ENCODE measurements at regions not wholly inside any gene's neighbourhood (a gene's known extent, or its start where the extent isn't known, plus 50 kb on each side); places are given as distances from the start of the nearest gene placed in this dataset.

- DNase-seq (no peak), ATAC-seq (no peak)
- Mint-ChIP-seq H3K4me1 (ENCODE audit: low read depth) (no peaks in the 10 kb centered on the region), H3K9me3 (peaks cover 22% of the 10 kb centered on the region), H3K4me3 (no peak overlapping the region), H3K36me3 (ENCODE audit: insufficient read depth) (no peaks in the 10 kb centered on the region), H3K27me3 (ENCODE audit: low read depth) (no peaks in the 10 kb centered on the region)
These were observed 598.3 kb upstream of the REG3G start for GRCh38 chr2:78427170-78427569.

GRCh38 chr2:78431241-78431640 is 594.3 kb upstream of the REG3G start:
- Mint-ChIP-seq H3K4me1 (ENCODE audit: low read depth) (no peaks in the 10 kb centered on the region), H3K4me3 (no peak overlapping the region), H3K9me3 (peaks cover 30% of the 10 kb centered on the region), H3K27me3 (ENCODE audit: low read depth) (no peaks in the 10 kb centered on the region), H3K36me3 (ENCODE audit: insufficient read depth) (no peaks in the 10 kb centered on the region)
- ATAC-seq (no peak), DNase-seq (no peak)

GRCh38 chr2:78439122-78439521 is 586.4 kb upstream of the REG3G start:
- H3K36me3 Mint-ChIP-seq (ENCODE audit: insufficient read depth), result no peaks in the 10 kb centered on the region
- no peak overlapping the region for H3K4me3 Mint-ChIP-seq
- no peaks in the 10 kb centered on the region for H3K4me1 Mint-ChIP-seq (ENCODE audit: low read depth)
- no peaks in the 10 kb centered on the region for H3K27me3 Mint-ChIP-seq (ENCODE audit: low read depth)
- ATAC-seq (no peak), DNase-seq (no peak)
- peaks cover 14% of the 10 kb centered on the region for H3K9me3 Mint-ChIP-seq

GRCh38 chr2:78455586-78455985 is 569.9 kb upstream of the REG3G start:
- no peak for ATAC-seq
- no peaks in the 10 kb centered on the region for H3K27me3 Mint-ChIP-seq (ENCODE audit: low read depth)
- no peaks in the 10 kb centered on the region for H3K4me1 Mint-ChIP-seq (ENCODE audit: low read depth)
- DNase-seq, result no peak
- H3K4me3 Mint-ChIP-seq, result no peak overlapping the region
- peaks cover 21% of the 10 kb centered on the region for H3K9me3 Mint-ChIP-seq
- H3K36me3 Mint-ChIP-seq (ENCODE audit: insufficient read depth), result no peaks in the 10 kb centered on the region

- ATAC-seq (no peak), DNase-seq (no peak)
- no peaks in the 10 kb centered on the region for H3K27me3 Mint-ChIP-seq (ENCODE audit: low read depth)
- H3K4me3 Mint-ChIP-seq, result no peak overlapping the region
- H3K36me3 Mint-ChIP-seq (ENCODE audit: insufficient read depth), result no peaks in the 10 kb centered on the region
- peaks cover 24% of the 10 kb centered on the region for H3K9me3 Mint-ChIP-seq
- no peaks in the 10 kb centered on the region for H3K4me1 Mint-ChIP-seq (ENCODE audit: low read depth)
These were observed 568.2 kb upstream of the REG3G start for GRCh38 chr2:78457269-78457668.

GRCh38 chr2:78465707-78466106 is 559.8 kb upstream of the REG3G start:
- no peaks in the 10 kb centered on the region for H3K4me1 Mint-ChIP-seq (ENCODE audit: low read depth)

GRCh38 chr2:78476619-78477229 is 548.8 kb upstream of the REG3G start:
- Mint-ChIP-seq H3K9me3 (peaks cover 4% of the 10 kb centered on the region), H3K4me3 (no peak overlapping the region), H3K27me3 (ENCODE audit: low read depth) (no peaks in the 10 kb centered on the region), H3K4me1 (ENCODE audit: low read depth) (no peaks in the 10 kb centered on the region), H3K36me3 (ENCODE audit: insufficient read depth) (no peaks in the 10 kb centered on the region)
- no peak for DNase-seq
- ATAC-seq, result no peak

More at GRCh38 chr2:78465707-78466106, 559.8 kb upstream of the REG3G start:
- H3K4me3 Mint-ChIP-seq, result no peak overlapping the region
- DNase-seq (no peak), ATAC-seq (no peak)
- no peaks in the 10 kb centered on the region for H3K36me3 Mint-ChIP-seq (ENCODE audit: insufficient read depth)
- peaks cover 21% of the 10 kb centered on the region for H3K9me3 Mint-ChIP-seq
- no peaks in the 10 kb centered on the region for H3K27me3 Mint-ChIP-seq (ENCODE audit: low read depth)

- no peaks in the 10 kb centered on the region for H3K27me3 Mint-ChIP-seq (ENCODE audit: low read depth)
These were observed 538.9 kb upstream of the REG3G start for GRCh38 chr2:78486565-78486964.

GRCh38 chr2:78498125-78498524 is 527.4 kb upstream of the REG3G start:
- ATAC-seq (no peak), DNase-seq (no peak)
- Mint-ChIP-seq H3K4me3 (no peak overlapping the region), H3K4me1 (ENCODE audit: low read depth) (no peaks in the 10 kb centered on the region), H3K9me3 (peaks cover 40% of the 10 kb centered on the region), H3K36me3 (ENCODE audit: insufficient read depth) (no peaks in the 10 kb centered on the region), H3K27me3 (ENCODE audit: low read depth) (no peaks in the 10 kb centered on the region)

More at GRCh38 chr2:78486565-78486964, 538.9 kb upstream of the REG3G start:
- H3K4me3 Mint-ChIP-seq, result no peak overlapping the region
- ATAC-seq (no peak), DNase-seq (no peak)
- H3K4me1 Mint-ChIP-seq (ENCODE audit: low read depth), result no peaks in the 10 kb centered on the region
- H3K9me3 Mint-ChIP-seq, result peaks cover 4% of the 10 kb centered on the region
- no peaks in the 10 kb centered on the region for H3K36me3 Mint-ChIP-seq (ENCODE audit: insufficient read depth)

- H3K36me3 Mint-ChIP-seq (ENCODE audit: insufficient read depth), result no peaks in the 10 kb centered on the region
- ATAC-seq, result no peak
- no peaks in the 10 kb centered on the region for H3K4me1 Mint-ChIP-seq (ENCODE audit: low read depth)
- no peak for DNase-seq
- H3K9me3 Mint-ChIP-seq, result peaks cover 43% of the 10 kb centered on the region
- H3K4me3 Mint-ChIP-seq, result no peak overlapping the region
- H3K27me3 Mint-ChIP-seq (ENCODE audit: low read depth), result no peaks in the 10 kb centered on the region
These were observed 519.2 kb upstream of the REG3G start for GRCh38 chr2:78506301-78506700.

GRCh38 chr2:78521938-78522337 is 503.6 kb upstream of the REG3G start:
- Mint-ChIP-seq H3K9me3 (peaks cover 22% of the 10 kb centered on the region), H3K4me1 (ENCODE audit: low read depth) (no peaks in the 10 kb centered on the region), H3K27me3 (ENCODE audit: low read depth) (no peaks in the 10 kb centered on the region), H3K36me3 (ENCODE audit: insufficient read depth) (no peaks in the 10 kb centered on the region), H3K4me3 (no peak overlapping the region)
- DNase-seq (no peak), ATAC-seq (no peak)

- no peak overlapping the region for H3K4me3 Mint-ChIP-seq
- no peaks in the 10 kb centered on the region for H3K36me3 Mint-ChIP-seq (ENCODE audit: insufficient read depth)
- DNase-seq (no peak), ATAC-seq (no peak)
- peaks cover 3% of the 10 kb centered on the region for H3K9me3 Mint-ChIP-seq
- no peaks in the 10 kb centered on the region for H3K4me1 Mint-ChIP-seq (ENCODE audit: low read depth)
- no peaks in the 10 kb centered on the region for H3K27me3 Mint-ChIP-seq (ENCODE audit: low read depth)
These were observed 492.6 kb upstream of the REG3G start for GRCh38 chr2:78532762-78533379.

- Mint-ChIP-seq H3K36me3 (ENCODE audit: insufficient read depth) (no peaks in the 10 kb centered on the region), H3K9me3 (peaks cover 3% of the 10 kb centered on the region), H3K4me1 (ENCODE audit: low read depth) (no peaks in the 10 kb centered on the region), H3K27me3 (ENCODE audit: low read depth) (no peaks in the 10 kb centered on the region), H3K4me3 (no peak overlapping the region)
- no peak for DNase-seq
- ATAC-seq, result no peak
These were observed 490.1 kb upstream of the REG3G start for GRCh38 chr2:78535395-78535794.

GRCh38 chr2:78538322-78538721 is 487.2 kb upstream of the REG3G start:
- Mint-ChIP-seq H3K4me1 (ENCODE audit: low read depth) (no peaks in the 10 kb centered on the region), H3K4me3 (no peak overlapping the region), H3K27me3 (ENCODE audit: low read depth) (no peaks in the 10 kb centered on the region), H3K36me3 (ENCODE audit: insufficient read depth) (no peaks in the 10 kb centered on the region), H3K9me3 (peaks cover 15% of the 10 kb centered on the region)
- DNase-seq (no peak), ATAC-seq (no peak)

GRCh38 chr2:78540255-78540654 is 485.2 kb upstream of the REG3G start:
- ATAC-seq (no peak), DNase-seq (no peak)
- Mint-ChIP-seq H3K27me3 (ENCODE audit: low read depth) (no peaks in the 10 kb centered on the region), H3K9me3 (peaks cover 15% of the 10 kb centered on the region), H3K36me3 (ENCODE audit: insufficient read depth) (no peaks in the 10 kb centered on the region), H3K4me3 (no peak overlapping the region), H3K4me1 (ENCODE audit: low read depth) (no peaks in the 10 kb centered on the region)
